Natural killer cell (primary cell): ENCODE measurements at regions not wholly inside any gene's neighbourhood (a gene's known extent, or its start where the extent isn't known, plus 50 kb on each side); places are given as distances from the start of the nearest gene placed in this dataset.

Experiments
- ATAC-seq, 3 donors: fragments of 150-1000 bp in 2 of 3; fragments of 200-7000 bp in 1 of 3; cut with Tn5 transposase; 1 replicate in 1 of 3; 2 replicates in 2 of 3; pipeline ENCODE4 v1.10.0; 2021; ENCODE audit warnings: mild to moderate bottlenecking in 2 of 3, moderate library complexity in 2 of 3
- DNase-seq, 2 donors: peaks; one replicate each; pipeline versions ENCODE4 v3.0.0 to v3.0.0-alpha.2; 2013 to 2021; ENCODE audit warnings: mixed read lengths in 1 of 2
- H3K27ac ChIP-seq: one replicate; pipeline ENCODE4 v1.5.1; 2013; ENCODE audit warnings: mild to moderate bottlenecking, low read length
- H3K27me3 ChIP-seq: one replicate; pipeline ENCODE4 v1.6.1; 2013; ENCODE audit warnings: low read length; ENCODE audit not compliant: control insufficient read depth, insufficient read depth
- H3K36me3 ChIP-seq: one replicate; pipeline ENCODE4 v1.6.1; 2013; ENCODE audit warnings: low read length; ENCODE audit not compliant: control insufficient read depth, insufficient read depth
- H3K4me1 ChIP-seq: one replicate; pipeline ENCODE4 v1.6.1; 2013; ENCODE audit warnings: low read length; ENCODE audit not compliant: control insufficient read depth, insufficient read depth
- H3K4me3 ChIP-seq: one replicate; pipeline ENCODE4 v1.5.1; 2013; ENCODE audit warnings: low read length
- H3K9me3 ChIP-seq: one replicate; pipeline ENCODE4 v1.6.1; 2013; ENCODE audit warnings: low read length; ENCODE audit not compliant: control insufficient read depth, insufficient read depth
- H3K27ac Mint-ChIP-seq, 2 donors: one replicate each; pipeline ENCODE4 v1.8.0; 2022; ENCODE audit warnings: mild to moderate bottlenecking in 2 of 2, mixed read lengths in 2 of 2, moderate library complexity in 1 of 2
- H3K27me3 Mint-ChIP-seq, 2 donors: one replicate each; pipeline ENCODE4 v1.8.0; 2022; ENCODE audit warnings: low read depth in 2 of 2, mixed read lengths in 2 of 2
- H3K36me3 Mint-ChIP-seq: one replicate; pipeline ENCODE4 v1.8.0; 2022; ENCODE audit warnings: mixed read lengths
- H3K4me1 Mint-ChIP-seq, 2 donors: one replicate each; pipeline ENCODE4 v1.8.0; 2022; ENCODE audit warnings: mixed read lengths in 2 of 2
- H3K4me3 Mint-ChIP-seq: one replicate; pipeline ENCODE4 v1.8.0; 2022; ENCODE audit warnings: mild to moderate bottlenecking, moderate library complexity, mixed read lengths
- H3K9me3 Mint-ChIP-seq, 2 donors: one replicate each; pipeline ENCODE4 v1.8.0; 2022; ENCODE audit warnings: mixed read lengths in 2 of 2
- CTCF ChIP-seq: fragments of 200-600 bp; IDR thresholded peaks from one replicate; pipeline ENCODE4 v1.8.0; 2022; ENCODE audit warnings: antibody characterized with exemption
- WGBS: methylation state at CpG from one replicate; pipeline ENCODE4 v1.1.7; 2013; ENCODE audit warnings: missing lambda C conversion rate; ENCODE audit not compliant: insufficient coverage; 5-methylcytosine and 5-hydroxymethylcytosine counted together
- intact Hi-C: fragments of 100-400 bp; cut with micrococcal nuclease; formaldehyde crosslinking; loops from one replicate; pipeline ENCODE4 v1.14.2; 2022

GRCh38 chr4:165548702-165549101 is 169.9 kb downstream of the CPE start:
- no peaks in the 10 kb centered on the region for H3K36me3 Mint-ChIP-seq
- TF ChIP-seq CTCF: no peak
- no peak overlapping the region for H3K4me3 Mint-ChIP-seq
- H3K27ac Mint-ChIP-seq: no peak overlapping the region
- no peaks in the 10 kb centered on the region for H3K27me3 Mint-ChIP-seq
- intact Hi-C loops: no loop called here
- H3K9me3 ChIP-seq: no peaks in the 10 kb centered on the region
- no peaks in the 10 kb centered on the region for H3K27me3 ChIP-seq
- H3K27ac ChIP-seq: no peak overlapping the region
- ATAC-seq (no peak), DNase-seq (no peak)
- H3K4me1 Mint-ChIP-seq: peaks cover 8 to 12% of the 10 kb centered on the region in 2 donors
- H3K4me1 ChIP-seq: no peaks in the 10 kb centered on the region
- no peak overlapping the region for H3K4me3 ChIP-seq
- H3K36me3 ChIP-seq: no peaks in the 10 kb centered on the region
- H3K9me3 Mint-ChIP-seq: no peaks in the 10 kb centered on the region
- WGBS: 72% methylated on average over 2 of the region's 2 CpGs

GRCh38 chr4:165553221-165553810 is 174.5 kb downstream of the CPE start:
- H3K27ac ChIP-seq: no peak overlapping the region
- WGBS: 85% methylated on average over 2 of the region's 2 CpGs
- Mint-ChIP-seq H3K27ac (no peak overlapping the region), H3K27me3 (no peaks in the 10 kb centered on the region), H3K4me1 (peaks cover 0 to 3% of the 10 kb centered on the region in 2 donors), H3K9me3 (peaks cover 3 to 4% of the 10 kb centered on the region in 2 donors), H3K4me3 (no peak overlapping the region), H3K36me3 (no peaks in the 10 kb centered on the region)
- DNase-seq (no peak), ATAC-seq (no peak)
- no peak overlapping the region for H3K4me3 ChIP-seq
- H3K9me3 ChIP-seq: no peaks in the 10 kb centered on the region
- no peak for TF ChIP-seq CTCF
- H3K36me3 ChIP-seq: no peaks in the 10 kb centered on the region
- H3K4me1 ChIP-seq: no peaks in the 10 kb centered on the region
- no peaks in the 10 kb centered on the region for H3K27me3 ChIP-seq
- intact Hi-C loops: no loop called here

DNA sequence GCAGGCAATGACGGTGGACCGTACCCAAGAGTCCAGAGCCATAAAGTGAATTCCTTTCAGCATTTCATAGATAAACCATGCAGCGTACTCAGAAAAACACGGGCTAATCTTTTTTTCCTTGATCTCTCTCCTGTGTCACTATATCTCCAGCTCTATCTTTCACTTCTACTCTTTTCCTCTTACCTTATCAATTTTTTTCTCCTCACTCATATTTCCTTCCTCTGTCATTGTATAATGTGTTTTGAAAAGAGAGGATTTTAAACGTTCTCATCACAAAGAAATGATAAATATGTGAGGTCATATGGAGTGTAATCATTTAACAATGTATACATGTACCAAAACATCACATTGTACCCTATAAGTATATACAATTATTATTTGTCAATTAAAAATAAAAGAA is 176.5 kb downstream of the CPE start:
- no peak overlapping the region for H3K4me3 Mint-ChIP-seq
- Histone ChIP-seq H3K36me3 (no peaks in the 10 kb centered on the region), H3K4me1 (no peaks in the 10 kb centered on the region), H3K9me3 (no peaks in the 10 kb centered on the region), H3K4me3 (no peak overlapping the region), H3K27me3 (no peaks in the 10 kb centered on the region), H3K27ac (no peak overlapping the region)
- 91% methylated on average over 4 of the region's 5 CpGs for WGBS
- H3K4me1 Mint-ChIP-seq: no peaks in the 10 kb centered on the region
- ATAC-seq: no peak
- peaks cover 3 to 6% of the 10 kb centered on the region in 2 donors for H3K9me3 Mint-ChIP-seq
- no peaks in the 10 kb centered on the region for H3K36me3 Mint-ChIP-seq
- intact Hi-C loops: no loop called here
- no peak for TF ChIP-seq CTCF
- H3K27me3 Mint-ChIP-seq: no peaks in the 10 kb centered on the region
- no peak overlapping the region for H3K27ac Mint-ChIP-seq
- no peak for DNase-seq

DNA sequence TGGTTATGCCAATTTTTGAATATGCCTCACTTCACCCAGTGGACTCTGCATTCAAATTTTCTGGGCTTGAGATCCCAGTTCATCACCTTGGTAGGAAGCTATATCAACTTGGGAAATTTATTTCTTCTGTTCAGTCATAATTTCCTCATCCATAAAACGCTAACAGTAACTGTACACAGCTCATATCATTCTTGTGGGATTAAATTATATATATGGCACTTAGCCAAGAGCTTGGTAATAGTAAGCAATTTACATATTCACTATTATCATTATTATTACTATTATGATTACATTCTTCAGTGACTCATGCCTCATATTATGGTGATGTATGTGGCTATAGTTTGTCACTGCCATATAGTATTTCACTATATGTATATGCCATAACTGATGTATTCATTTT is 177.6 kb downstream of the CPE start:
- TF ChIP-seq CTCF: no peak
- intact Hi-C loops: no loop called here
- peaks cover 3 to 8% of the 10 kb centered on the region in 2 donors for H3K9me3 Mint-ChIP-seq
- H3K36me3 Mint-ChIP-seq: no peaks in the 10 kb centered on the region
- no peaks in the 10 kb centered on the region for H3K4me1 Mint-ChIP-seq
- WGBS: no CpG with 5 or more reads among the region's 1 CpG
- H3K9me3 ChIP-seq: no peaks in the 10 kb centered on the region
- H3K36me3 ChIP-seq: no peaks in the 10 kb centered on the region
- ATAC-seq: no peak
- no peak overlapping the region for H3K4me3 Mint-ChIP-seq
- H3K27me3 Mint-ChIP-seq: no peaks in the 10 kb centered on the region
- H3K27ac ChIP-seq: no peak overlapping the region
- no peaks in the 10 kb centered on the region for H3K27me3 ChIP-seq
- no peak for DNase-seq
- no peaks in the 10 kb centered on the region for H3K4me1 ChIP-seq
- H3K4me3 ChIP-seq: no peak overlapping the region
- H3K27ac Mint-ChIP-seq: no peak overlapping the region
